GM18868 (cell line): ENCODE measurements at regions not wholly inside any gene's neighbourhood (a gene's known extent, or its start where the extent isn't known, plus 50 kb on each side); places are given as distances from the start of the nearest gene placed in this dataset.
"Not testable (repeated sequence)": the region's sequence is repeated elsewhere in the genome, so short reads cannot be mapped to it uniquely, and the experiment has no call there.

Experiments used
- ATAC-seq: cut with Tn5 transposase; IDR thresholded peaks from one replicate; pipeline ENCODE4 v1.9.1; 2021; ENCODE audit warnings: mild to moderate bottlenecking, moderate library complexity; ENCODE audit not compliant: unreplicated experiment

- ATAC-seq, result no peak
These were observed 600.1 kb upstream of the RGMB start for GRCh38 chr5:98173334-98173733.

GRCh38 chr5:98175474-98175873 is 598.0 kb upstream of the RGMB start:
- no peak for ATAC-seq

DNA sequence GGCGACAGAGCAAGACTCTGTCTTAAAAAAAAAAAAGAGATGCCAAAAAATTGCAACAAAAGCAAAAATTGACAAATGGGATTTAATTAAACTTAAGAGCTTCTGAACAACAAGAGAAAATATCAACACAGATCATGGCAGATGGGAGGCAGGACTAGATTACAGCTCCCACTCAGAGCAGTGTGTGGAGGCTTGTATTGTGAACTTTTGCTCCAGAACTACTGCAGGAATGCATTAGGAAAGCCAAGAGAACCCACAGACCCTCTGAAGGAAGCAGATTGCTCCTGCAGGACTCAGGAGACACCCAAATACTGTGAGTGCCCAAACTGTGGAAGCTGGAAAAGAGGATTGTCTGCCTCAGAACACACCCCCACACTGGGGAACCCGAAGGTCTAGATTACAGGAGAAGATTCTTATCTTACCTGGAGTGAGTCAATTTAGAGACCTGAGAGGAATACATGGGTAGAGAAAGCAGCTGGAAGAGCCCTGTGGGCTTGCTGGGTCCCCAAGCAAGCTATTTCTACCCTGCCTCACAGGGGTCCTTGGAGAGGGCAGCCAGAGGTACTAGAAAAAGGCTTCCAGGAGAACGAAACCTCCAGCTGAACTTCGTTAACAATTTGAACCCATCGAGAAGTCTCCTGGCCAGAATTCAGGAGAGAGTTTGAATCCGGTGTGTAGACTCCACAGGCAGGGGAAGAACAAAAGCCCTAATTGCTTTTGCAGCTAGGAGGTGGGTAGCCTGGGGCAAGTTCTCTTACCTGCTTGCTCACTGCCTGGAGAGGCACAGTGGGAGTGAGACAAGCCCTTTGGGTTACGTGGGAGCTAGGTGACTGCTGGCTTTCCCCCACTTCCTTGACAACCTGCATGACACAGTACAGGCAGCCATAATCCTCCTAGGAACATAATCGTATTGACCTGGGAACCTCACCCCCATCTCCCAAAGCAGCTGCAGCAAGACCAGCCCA is 593.4 kb upstream of the RGMB start:
- no peak for ATAC-seq

DNA sequence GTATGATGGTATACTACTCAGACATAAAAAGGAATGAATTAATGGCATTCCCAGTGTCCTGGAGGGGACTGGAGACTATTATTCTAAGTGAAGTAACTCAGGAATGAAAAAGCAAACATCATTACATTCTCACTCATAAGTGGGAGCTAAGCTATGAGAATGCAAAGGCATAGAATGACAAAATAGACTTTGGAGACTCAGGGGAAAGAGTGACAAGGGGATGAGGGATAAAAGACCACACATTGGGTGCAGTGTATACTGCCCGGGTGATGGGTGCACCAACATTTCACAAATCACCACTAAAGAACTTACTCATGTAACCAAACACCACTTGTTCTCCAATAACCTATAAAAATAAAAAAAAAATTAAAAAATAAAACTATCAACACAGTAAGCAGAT is 587.3 kb upstream of the RGMB start:
- ATAC-seq, result no peak

- ATAC-seq, result no peak
These were observed 585.5 kb upstream of the RGMB start for GRCh38 chr5:98187945-98188344.

DNA sequence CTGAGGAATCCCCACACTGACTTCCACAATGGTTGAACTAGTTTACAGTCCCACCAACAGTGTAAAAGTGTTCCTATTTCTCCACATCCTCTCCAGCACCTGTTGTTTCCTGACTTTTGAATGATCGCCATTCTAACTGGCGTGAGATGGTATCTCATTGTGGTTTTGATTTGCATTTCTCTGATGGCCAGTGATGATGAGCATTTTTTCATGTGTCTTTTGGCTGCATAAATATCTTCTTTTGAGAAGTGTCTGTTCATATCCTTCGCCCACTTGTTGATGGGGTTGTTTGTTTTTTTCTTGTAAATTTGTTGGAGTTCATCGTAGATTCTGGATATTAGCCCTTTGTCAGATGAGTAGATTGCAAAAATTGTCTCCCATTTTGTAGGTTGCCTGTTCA is 583.1 kb upstream of the RGMB start:
- not testable (repeated sequence) for ATAC-seq

GRCh38 chr5:98193921-98194760 is 579.3 kb upstream of the RGMB start:
- no peak for ATAC-seq

GRCh38 chr5:98200726-98201541 is 572.5 kb upstream of the RGMB start:
- ATAC-seq, result no peak

DNA sequence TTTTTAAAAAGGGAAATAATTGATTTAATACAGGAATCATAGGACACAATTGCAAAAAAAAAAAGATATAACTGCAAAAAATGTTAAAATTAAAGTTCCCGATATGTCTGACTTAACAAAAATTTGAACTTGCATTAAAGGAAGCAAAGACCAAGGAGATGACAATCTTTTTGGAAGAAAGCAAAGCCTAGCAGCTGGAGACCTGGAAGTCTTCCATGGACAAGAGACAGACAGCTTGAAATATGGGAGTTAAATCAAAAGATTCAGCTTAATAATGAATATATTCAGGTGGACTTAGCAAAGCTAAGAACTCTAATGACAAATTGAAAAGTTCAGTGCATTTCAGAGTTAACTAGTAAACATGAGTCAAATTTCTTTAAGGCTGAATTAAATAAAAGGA is 568.7 kb upstream of the RGMB start:
- no peak for ATAC-seq

DNA sequence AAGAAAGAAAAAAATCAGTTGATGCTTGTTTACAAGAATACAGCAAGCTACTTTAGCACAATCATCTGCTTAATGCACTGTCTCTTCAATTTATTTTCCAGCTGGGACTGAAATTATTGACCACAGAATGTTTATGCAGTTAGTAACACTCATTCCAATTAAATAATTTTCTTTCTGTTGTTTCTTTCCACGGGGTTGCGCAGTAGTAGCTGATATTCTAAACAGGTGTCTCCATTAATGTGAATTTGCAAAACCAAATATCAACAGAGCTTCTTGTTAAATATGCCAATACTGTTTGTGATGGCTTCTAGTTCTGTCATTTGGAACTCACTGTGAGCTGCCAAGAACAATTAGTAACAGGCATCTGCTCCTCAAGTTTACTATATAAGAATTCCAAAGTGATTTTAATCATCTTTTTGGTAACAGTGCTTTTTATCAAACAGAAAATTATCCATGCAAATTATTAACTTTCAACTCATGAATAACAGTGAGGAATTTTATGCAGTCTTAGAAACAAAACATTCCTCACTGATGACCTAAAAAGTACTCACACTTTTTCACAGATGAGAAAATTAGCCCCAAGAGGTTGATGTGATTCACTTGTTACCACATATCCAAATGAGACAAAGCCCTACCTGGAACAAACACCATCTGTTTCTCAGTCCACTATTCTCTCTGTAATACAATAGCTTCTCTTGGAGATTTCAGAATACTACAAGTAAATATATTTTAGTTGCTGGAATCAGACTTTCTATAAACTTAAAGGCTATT is 567.6 kb upstream of the RGMB start:
- ATAC-seq, result no peak

GRCh38 chr5:98206566-98206965 is 566.9 kb upstream of the RGMB start:
- no peak for ATAC-seq

DNA sequence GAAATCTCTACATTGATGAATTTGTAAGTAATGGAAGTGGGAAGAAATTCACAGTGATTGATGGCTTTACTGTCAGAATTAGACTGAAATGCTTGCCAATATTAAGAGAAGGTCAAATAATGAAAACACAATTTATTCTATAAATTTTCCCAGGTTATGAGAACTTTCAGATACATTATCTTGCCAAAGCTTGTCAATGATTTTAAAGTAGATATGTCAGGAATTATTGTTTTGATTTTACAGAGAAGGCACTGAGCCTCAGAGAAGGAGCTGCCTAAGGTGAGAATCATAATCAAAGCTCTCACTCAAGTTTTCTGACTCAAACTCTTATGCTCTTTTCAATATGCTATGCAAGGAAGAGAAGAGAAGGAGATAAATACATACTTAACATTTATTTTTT is 564.0 kb upstream of the RGMB start:
- no peak for ATAC-seq

DNA sequence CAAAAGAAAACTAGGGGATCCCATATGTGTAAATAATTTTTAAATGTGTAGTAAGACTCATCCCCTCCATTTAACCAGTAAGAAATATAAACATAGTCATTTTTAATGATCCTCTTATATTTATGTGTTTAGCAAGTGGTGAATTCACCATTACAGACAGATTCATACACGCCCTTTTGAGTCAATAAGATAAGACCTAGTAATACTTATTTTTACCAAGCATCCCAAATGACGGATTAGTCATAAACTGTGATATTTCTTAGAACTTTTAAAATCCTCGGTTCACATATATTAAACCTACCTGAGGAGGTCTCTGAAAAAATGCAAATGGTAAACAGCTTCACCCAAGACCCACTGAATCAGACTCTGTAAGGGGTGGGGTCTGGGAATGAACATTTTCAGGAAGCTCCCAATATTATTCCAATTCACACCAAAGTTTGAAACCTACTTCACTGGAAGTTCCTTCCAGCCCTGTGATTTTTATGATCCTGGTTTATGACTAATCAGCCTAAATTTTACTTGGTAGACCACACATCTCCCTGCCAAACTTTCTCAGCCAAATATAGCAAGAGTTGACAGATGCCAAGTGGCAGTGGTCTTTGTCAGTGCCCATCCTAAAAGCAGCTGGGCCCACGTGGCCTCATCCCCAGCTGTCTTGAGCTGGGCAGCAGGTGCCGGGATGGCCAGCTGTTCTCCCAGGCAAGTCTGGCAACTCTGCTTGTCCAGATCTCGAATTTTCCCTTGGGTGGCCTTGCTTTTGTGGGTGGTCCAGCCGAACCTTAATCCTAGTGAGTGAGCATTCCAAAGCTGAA is 559.0 kb upstream of the RGMB start:
- no peak for ATAC-seq

DNA sequence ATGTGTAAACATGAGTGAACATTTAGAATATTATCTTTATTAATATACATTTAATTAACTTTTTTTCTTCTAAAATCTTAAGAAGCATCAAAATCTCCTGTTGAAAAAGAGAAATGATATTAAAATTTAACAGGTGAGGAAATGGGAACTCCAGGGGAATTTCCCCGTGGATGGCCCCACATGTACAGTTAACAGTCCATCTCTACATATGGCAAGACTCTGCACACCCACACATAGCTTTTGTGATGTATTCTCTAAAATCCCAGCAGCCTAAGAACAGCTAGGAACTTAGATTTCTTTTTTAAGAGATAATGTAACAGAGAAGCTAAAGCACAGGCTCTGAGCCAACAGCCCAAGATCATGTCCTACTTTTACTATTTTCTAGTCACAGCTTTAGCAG is 556.3 kb upstream of the RGMB start:
- peak; percentile 76 for ATAC-seq

GRCh38 chr5:98218838-98219237 is 554.6 kb upstream of the RGMB start:
- ATAC-seq, result no peak

DNA sequence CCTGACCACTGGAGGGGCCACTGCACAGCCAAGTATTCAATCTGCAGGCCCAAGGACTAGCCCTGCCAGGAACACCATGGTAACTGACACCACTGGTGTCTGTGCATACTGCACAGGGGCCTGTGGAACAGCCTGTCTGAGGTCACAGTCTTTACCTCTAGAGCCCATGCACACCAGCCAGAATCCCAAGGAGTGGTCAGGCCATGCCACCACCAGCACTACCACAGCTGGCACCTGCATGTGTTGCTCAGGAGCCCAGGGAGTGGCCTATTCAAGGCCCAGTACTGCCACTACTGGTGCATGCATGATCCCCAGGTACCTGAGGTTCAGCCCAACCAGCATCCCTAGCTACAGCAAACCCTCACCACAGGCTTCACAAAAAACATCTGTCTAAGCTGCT is 546.0 kb upstream of the RGMB start:
- ATAC-seq, result no peak

- no peak for ATAC-seq
These were observed 542.4 kb upstream of the RGMB start for GRCh38 chr5:98231089-98231488.

DNA sequence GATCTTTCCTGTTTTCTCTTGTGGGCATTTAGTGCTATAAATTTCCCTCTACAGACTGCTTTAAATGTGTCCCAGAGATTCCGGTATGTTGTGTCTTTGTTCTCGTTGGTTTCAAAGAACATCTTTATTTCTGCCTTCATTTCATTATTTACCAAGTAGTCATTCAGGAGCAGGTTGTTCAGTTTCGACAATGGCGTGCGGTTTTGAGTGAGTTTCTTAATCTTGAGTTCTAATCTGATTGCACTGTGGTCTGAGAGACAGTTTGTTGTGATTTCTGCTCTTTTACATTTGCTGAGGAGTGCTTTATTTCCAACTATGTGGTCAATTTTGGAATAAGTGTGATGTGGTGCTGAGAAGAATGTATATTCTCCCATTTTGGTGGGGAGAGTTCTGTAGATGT is 535.7 kb upstream of the RGMB start:
- not testable (repeated sequence) for ATAC-seq

- ATAC-seq, result no peak
These were observed 529.5 kb upstream of the RGMB start for GRCh38 chr5:98243972-98244371.
